ENCODE measurements at regions not wholly inside any gene's neighbourhood (a gene's known extent, or its start where the extent isn't known, plus 50 kb on each side); places are given as distances from the start of the nearest gene placed in this dataset.

DNA sequence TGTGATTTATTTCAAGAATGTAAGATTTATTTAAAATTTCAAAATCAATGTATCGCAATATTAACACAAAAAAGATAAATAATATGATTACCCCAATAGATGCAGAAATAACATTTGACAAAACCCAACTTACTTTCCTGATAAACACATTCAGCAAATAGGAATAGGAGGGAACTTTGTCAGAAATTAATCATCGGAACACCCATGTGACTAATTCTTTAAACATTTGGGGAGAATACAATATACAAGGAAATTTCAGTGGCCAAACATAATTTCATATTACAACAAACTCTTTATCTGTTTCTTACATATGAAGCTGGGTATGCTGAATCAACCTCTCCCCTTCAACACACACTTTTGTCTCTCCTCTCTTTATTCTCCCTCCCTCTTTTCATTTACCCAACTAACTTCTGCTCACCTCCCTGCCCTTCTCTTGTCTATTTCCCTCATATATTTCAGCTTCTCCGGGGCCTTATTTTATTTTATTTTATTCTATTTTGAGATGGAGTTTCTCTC lies 309.6 kb upstream of the CNTNAP5 start:
- Histone ChIP-seq H3K9me3 (no peaks in the 10 kb centered on the region), H3K27ac (no peak overlapping the region), H3K27me3 (no peaks in the 10 kb centered on the region), H3K4me3 (no peak overlapping the region), H3K4me1 (no peaks in the 10 kb centered on the region), H3K36me3 (no peaks in the 10 kb centered on the region)
- no peak for TF ChIP-seq EP300 (IDR thresholded peaks at IDR 0.05)
- no peak for DNase-seq (ENCODE audit: low spot score in 2 of 2)
- WGBS, 2 donors: 86 to 88% methylated on average over 3 of the region's 3 CpGs

DNA sequence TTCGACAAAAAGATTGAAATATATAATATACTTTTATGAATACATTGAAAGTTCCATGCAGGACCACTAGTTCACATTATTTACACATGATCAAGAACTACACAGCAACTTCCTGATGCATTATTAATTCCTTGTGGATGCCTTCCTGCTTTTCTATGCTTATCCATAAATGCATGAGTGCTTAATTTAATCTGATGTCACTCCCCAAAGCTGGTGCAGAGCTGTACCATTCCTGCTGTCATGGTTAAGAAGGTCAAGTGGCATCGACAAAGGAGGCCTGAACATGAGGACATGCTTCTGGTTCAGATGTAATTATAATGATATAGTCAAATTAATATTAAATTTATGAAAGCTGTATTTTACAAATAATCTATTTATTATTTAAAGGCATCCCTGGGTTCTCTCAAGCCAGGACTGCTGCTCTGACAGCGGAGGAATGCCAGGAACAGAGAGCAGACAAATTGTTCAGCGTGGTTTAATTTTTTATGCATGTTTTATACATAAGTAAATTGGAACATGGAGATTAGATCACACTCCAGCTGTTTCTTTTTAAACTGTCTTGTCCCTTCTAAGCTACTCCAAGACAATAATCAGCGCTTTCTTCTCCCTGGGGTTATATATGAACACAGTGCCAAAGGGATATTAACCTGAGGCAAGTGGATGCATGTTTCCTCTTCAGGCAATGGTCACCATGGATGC lies 307.3 kb upstream of the CNTNAP5 start:
- Histone ChIP-seq H3K4me1 (no peaks in the 10 kb centered on the region), H3K27me3 (no peaks in the 10 kb centered on the region), H3K4me3 (no peak overlapping the region), H3K27ac (no peak overlapping the region), H3K9me3 (no peaks in the 10 kb centered on the region), H3K36me3 (no peaks in the 10 kb centered on the region)
- no peak for DNase-seq (ENCODE audit: low spot score in 2 of 2)
- 71 to 75% methylated on average over 5 of the region's 5 CpGs for WGBS, 2 donors
- TF ChIP-seq, protein P1, sequence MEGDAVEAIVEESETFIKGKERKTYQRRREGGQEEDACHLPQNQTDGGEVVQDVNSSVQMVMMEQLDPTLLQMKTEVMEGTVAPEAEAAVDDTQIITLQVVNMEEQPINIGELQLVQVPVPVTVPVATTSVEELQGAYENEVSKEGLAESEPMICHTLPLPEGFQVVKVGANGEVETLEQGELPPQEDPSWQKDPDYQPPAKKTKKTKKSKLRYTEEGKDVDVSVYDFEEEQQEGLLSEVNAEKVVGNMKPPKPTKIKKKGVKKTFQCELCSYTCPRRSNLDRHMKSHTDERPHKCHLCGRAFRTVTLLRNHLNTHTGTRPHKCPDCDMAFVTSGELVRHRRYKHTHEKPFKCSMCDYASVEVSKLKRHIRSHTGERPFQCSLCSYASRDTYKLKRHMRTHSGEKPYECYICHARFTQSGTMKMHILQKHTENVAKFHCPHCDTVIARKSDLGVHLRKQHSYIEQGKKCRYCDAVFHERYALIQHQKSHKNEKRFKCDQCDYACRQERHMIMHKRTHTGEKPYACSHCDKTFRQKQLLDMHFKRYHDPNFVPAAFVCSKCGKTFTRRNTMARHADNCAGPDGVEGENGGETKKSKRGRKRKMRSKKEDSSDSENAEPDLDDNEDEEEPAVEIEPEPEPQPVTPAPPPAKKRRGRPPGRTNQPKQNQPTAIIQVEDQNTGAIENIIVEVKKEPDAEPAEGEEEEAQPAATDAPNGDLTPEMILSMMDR (IDR thresholded peaks at IDR 0.05): no peak
- TF ChIP-seq POLR2A (IDR thresholded peaks at IDR 0.05): no peak
- TF ChIP-seq EP300 (IDR thresholded peaks at IDR 0.05): no peak

DNA sequence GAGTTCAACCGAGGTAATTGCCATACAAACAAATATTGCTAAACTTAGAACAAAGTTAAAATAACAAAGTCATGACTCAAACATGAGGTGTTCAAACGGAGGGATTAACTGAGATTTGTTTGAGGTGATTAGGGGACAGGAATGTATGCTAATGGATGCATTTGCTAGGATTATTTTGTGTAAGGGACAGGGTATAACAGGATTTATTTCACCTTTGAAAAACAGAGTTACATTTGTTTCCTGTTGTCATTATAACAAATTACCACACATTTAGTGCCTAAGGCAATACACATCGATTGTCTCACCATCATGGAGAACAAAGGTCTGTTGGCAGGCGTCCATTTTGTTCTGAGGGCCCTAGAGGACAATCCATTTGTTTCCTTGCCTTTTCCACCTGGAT lies 304.3 kb upstream of the CNTNAP5 start:
- no peak overlapping the region for H3K27ac ChIP-seq
- H3K27me3 ChIP-seq: no peaks in the 10 kb centered on the region
- no peak overlapping the region for H3K4me3 ChIP-seq
- no peaks in the 10 kb centered on the region for H3K36me3 ChIP-seq
- no peaks in the 10 kb centered on the region for H3K4me1 ChIP-seq
- no peak for DNase-seq (ENCODE audit: low spot score in 2 of 2)
- H3K9me3 ChIP-seq: no peaks in the 10 kb centered on the region
- TF ChIP-seq EP300 (IDR thresholded peaks at IDR 0.05): no peak
- TF ChIP-seq POLR2A (IDR thresholded peaks at IDR 0.05): no peak
- TF ChIP-seq, protein P1 (IDR thresholded peaks at IDR 0.05): no peak
- WGBS, 2 donors: 64 to 66% methylated on average over 4 of the region's 4 CpGs

DNA sequence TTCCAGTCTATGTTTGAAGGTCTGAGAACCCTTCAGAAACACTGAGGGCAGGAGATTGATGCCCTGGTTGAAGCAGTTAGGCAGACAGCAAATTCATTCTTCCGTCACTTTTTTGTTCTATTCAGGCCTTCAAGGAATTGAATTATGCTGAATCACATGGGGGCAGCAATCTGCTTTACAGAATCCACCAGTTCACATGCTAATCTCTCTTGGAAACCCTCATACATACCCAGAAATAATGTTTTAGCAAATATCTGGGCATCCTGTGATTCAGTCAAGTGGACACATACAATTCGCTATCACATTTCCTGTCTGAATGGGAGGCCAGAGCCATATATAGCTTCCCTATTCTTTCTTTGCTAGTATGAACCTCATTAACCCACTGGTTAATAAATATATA lies 301.4 kb upstream of the CNTNAP5 start:
- WGBS, 2 donors: 56 to 84% methylated on average over 2 of the region's 2 CpGs
- no peak overlapping the region for H3K27ac ChIP-seq
- DNase-seq (ENCODE audit: low spot score in 2 of 2): no peak
- no peaks in the 10 kb centered on the region for H3K9me3 ChIP-seq
- H3K4me1 ChIP-seq: no peaks in the 10 kb centered on the region
- no peaks in the 10 kb centered on the region for H3K27me3 ChIP-seq
- no peak overlapping the region for H3K4me3 ChIP-seq
- no peak for TF ChIP-seq POLR2A (IDR thresholded peaks at IDR 0.05)
- H3K36me3 ChIP-seq: no peaks in the 10 kb centered on the region

DNA sequence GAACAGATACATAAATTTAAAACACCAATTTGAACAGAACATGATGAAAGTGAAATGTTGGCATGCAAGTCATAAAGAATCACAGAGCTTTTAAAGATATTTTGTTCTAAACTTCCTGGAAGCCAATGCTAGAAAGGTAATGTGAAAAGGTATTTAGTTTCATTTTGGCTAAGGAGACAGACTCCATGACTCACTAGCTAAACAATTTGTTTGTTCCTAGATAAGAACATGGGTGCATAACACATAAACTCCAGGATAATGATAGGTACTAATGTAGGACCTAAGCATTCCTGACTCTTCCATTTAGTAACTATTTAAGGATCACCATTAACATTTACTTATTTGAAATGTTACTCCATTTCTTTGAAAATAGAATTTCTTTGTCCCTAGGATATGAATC lies 292.5 kb upstream of the CNTNAP5 start:
- no peaks in the 10 kb centered on the region for H3K4me1 ChIP-seq
- no peak overlapping the region for H3K4me3 ChIP-seq
- no peaks in the 10 kb centered on the region for H3K36me3 ChIP-seq
- no peak for DNase-seq (ENCODE audit: low spot score in 2 of 2)
- TF ChIP-seq POLR2A (IDR thresholded peaks at IDR 0.05) (no peak), EP300 (IDR thresholded peaks at IDR 0.05) (no peak)
- TF ChIP-seq, protein P1 (IDR thresholded peaks at IDR 0.05): no peak
- no peaks in the 10 kb centered on the region for H3K27me3 ChIP-seq
- no peak overlapping the region for H3K27ac ChIP-seq
- no peaks in the 10 kb centered on the region for H3K9me3 ChIP-seq

DNA sequence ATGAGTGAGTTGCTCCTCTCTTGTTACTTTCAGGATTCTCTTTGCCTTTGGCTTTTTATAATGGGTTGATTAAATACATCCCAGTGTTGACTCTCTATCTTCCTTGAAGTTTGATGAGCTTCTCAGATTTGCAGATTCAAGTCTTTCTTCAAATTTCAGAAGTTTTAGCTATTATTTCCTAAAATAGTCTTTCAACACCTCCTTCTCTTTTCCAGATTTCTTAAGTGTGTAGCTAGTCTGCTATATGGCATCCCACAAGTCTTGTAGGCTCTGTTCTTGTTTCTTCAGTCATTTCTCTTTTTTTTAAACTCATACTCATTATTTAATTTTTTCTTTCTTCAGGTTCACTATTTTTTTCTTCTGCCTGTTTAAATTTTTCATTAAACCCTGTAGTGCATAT lies 287.7 kb upstream of the CNTNAP5 start:
- TF ChIP-seq, protein P1 (IDR thresholded peaks at IDR 0.05): no peak
- TF ChIP-seq POLR2A (IDR thresholded peaks at IDR 0.05): no peak
- no peak for TF ChIP-seq EP300 (IDR thresholded peaks at IDR 0.05)
- H3K36me3 ChIP-seq: no peaks in the 10 kb centered on the region
- H3K27me3 ChIP-seq: no peaks in the 10 kb centered on the region

More for the DNA sequence above, 287.7 kb upstream of the CNTNAP5 start:
- DNase-seq (ENCODE audit: low spot score in 2 of 2): no peak
- H3K4me3 ChIP-seq: no peak overlapping the region
- H3K9me3 ChIP-seq: no peaks in the 10 kb centered on the region
- H3K4me1 ChIP-seq: no peaks in the 10 kb centered on the region
- H3K27ac ChIP-seq: no peak overlapping the region

Measured in tibial nerve (tissue), 4 donors.